ENCODE measurements at regions not wholly inside any gene's neighbourhood (a gene's known extent, or its start where the extent isn't known, plus 50 kb on each side); places are given as distances from the start of the nearest gene placed in this dataset.
"Not testable (repeated sequence)": the region's sequence is repeated elsewhere in the genome, so short reads cannot be mapped to it uniquely, and the experiment has no call there.

- TF ChIP-seq CTCF (conservative IDR thresholded peaks at IDR 0.05); ZFX (IDR thresholded peaks at IDR 0.05): not testable (repeated sequence)
Observed at GRCh38 chr9:41270992-41271391, 81.9 kb upstream of the ZNG1F start.

All from C4-2B (cell line).